ENCODE measurements at regions not wholly inside any gene's neighbourhood (a gene's known extent, or its start where the extent isn't known, plus 50 kb on each side); places are given as distances from the start of the nearest gene placed in this dataset.
"Not testable (repeated sequence)": the region's sequence is repeated elsewhere in the genome, so short reads cannot be mapped to it uniquely, and the experiment has no call there.

DNA sequence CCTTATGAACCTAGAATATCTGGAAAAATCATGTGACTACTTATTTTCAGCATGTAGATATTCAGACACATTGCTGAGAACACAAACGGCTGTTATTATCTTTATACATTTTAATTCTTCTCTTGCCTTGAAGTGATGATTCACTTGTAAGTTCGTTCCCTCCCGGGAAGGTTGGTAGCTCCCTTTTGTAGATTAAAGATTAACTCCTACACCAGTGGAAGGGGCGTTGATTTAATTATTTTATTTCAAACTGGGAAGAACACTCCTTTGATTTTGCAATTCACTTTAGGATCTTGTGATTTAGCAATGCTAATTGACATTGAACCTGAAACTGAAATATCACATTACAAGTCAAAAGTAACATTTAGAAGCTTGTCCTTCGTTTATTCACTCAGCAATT lies 103.4 kb downstream of the VCY start:
- CTCF ChIA-PET, result no interaction called here
- Mint-ChIP-seq H3K9me3 (peaks cover 6% of the 10 kb centered on the region), H3K27me3 (ENCODE audit: low read depth) (no peaks in the 10 kb centered on the region), H3K4me3 (no peak overlapping the region), H3K27ac (no peak overlapping the region), H3K4me1 (peaks cover 5% of the 10 kb centered on the region), H3K36me3 (peaks cover 47% of the 10 kb centered on the region)
- POLR2A ChIA-PET, result no interaction called here
- DNase-seq (ENCODE audit: low spot score), result no peak
- TF ChIP-seq SMAD3 (CRISPR knock-in tag; IDR thresholded peaks at IDR 0.05; ENCODE audit: borderline replicate concordance), result no peak
- TF ChIP-seq STAT6 (CRISPR knock-in tag; conservative IDR thresholded peaks at IDR 0.05; ENCODE audit: low read depth), result no peak
- TF ChIP-seq, protein P1, sequence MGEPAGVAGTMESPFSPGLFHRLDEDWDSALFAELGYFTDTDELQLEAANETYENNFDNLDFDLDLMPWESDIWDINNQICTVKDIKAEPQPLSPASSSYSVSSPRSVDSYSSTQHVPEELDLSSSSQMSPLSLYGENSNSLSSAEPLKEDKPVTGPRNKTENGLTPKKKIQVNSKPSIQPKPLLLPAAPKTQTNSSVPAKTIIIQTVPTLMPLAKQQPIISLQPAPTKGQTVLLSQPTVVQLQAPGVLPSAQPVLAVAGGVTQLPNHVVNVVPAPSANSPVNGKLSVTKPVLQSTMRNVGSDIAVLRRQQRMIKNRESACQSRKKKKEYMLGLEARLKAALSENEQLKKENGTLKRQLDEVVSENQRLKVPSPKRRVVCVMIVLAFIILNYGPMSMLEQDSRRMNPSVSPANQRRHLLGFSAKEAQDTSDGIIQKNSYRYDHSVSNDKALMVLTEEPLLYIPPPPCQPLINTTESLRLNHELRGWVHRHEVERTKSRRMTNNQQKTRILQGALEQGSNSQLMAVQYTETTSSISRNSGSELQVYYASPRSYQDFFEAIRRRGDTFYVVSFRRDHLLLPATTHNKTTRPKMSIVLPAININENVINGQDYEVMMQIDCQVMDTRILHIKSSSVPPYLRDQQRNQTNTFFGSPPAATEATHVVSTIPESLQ (CRISPR knock-in tag; IDR thresholded peaks at IDR 0.05), result no peak
- no peak for TF ChIP-seq NFATC4 (CRISPR knock-in tag; IDR thresholded peaks at IDR 0.05)
- no peak for TF ChIP-seq TCF7 (CRISPR knock-in tag; IDR thresholded peaks at IDR 0.05; ENCODE audit: low read depth)
- no peak for TF ChIP-seq RELA (CRISPR knock-in tag; IDR thresholded peaks at IDR 0.05; ENCODE audit: borderline replicate concordance)
- TF ChIP-seq NR3C1 (CRISPR knock-in tag; conservative IDR thresholded peaks at IDR 0.05; ENCODE audit: low read depth), result no peak
- TF ChIP-seq OVOL2 (CRISPR knock-in tag; IDR thresholded peaks at IDR 0.05; ENCODE audit: borderline replicate concordance), result no peak
- TF ChIP-seq E2F5 (CRISPR knock-in tag; IDR thresholded peaks at IDR 0.05), result no peak
- TF ChIP-seq ZNF425 (CRISPR knock-in tag; conservative IDR thresholded peaks at IDR 0.05), result no peak
- TF ChIP-seq FOXP1 (CRISPR knock-in tag; IDR thresholded peaks at IDR 0.05; ENCODE audit: borderline replicate concordance), result no peak
- TF ChIP-seq, protein P2, sequence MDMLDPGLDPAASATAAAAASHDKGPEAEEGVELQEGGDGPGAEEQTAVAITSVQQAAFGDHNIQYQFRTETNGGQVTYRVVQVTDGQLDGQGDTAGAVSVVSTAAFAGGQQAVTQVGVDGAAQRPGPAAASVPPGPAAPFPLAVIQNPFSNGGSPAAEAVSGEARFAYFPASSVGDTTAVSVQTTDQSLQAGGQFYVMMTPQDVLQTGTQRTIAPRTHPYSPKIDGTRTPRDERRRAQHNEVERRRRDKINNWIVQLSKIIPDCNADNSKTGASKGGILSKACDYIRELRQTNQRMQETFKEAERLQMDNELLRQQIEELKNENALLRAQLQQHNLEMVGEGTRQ (CRISPR knock-in tag; IDR thresholded peaks at IDR 0.05), result no peak
- no peak for ATAC-seq

DNA sequence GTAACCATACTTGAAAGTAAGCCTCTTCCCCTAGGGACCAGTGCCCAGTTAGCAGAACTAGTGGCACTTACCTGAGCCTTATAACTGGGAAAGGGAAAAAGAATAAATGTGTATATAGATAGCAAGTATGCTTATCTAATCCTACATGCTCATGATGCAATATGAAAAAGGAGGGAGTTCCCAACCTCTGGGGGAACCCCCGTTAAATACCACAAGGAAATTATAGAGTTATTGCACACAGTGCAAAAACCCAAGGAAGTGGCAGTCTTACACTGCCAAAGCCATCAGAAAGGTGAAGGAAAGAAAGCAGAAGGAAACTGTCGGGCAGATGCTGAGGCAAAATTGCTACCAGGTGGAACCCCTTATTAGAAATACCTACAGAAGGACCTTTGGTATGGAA lies 92.2 kb downstream of the VCY start:
- CTCF ChIA-PET; H3K27ac Mint-ChIP-seq; H3K27me3 Mint-ChIP-seq (ENCODE audit: low read depth); H3K4me3 Mint-ChIP-seq; POLR2A ChIA-PET; ATAC-seq; DNase-seq (ENCODE audit: low spot score); H3K9me3 Mint-ChIP-seq: not testable (repeated sequence)
- Mint-ChIP-seq H3K4me1 (peaks cover 23% of the 10 kb centered on the region), H3K36me3 (peaks cover 65% of the 10 kb centered on the region)

DNA sequence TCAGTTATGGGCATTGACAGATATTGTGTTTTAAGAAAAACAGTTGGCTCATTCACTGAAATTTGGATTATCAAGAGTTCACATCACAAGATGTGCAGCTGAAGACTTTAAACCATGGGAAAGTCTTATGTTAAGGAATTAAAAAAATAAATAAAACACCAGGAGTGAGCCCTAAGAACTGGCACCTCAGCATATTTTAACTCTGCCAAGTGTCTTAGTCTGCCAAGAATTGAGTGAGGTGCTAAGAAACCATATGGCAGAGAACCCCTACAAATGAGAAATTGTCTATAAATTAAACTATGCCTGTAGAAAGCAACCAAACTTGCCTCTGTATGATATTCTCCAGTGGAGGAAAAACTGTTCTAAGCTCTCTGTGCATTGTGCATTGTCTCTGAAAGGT lies 78.5 kb downstream of the VCY start:
- no peaks in the 10 kb centered on the region for H3K4me1 Mint-ChIP-seq
- H3K27me3 Mint-ChIP-seq (ENCODE audit: low read depth), result peaks cover 13% of the 10 kb centered on the region
- POLR2A ChIA-PET, result no interaction called here
- DNase-seq (ENCODE audit: low spot score) (no peak), ATAC-seq (no peak)
- CTCF ChIA-PET, result no interaction called here
- peaks cover 65% of the 10 kb centered on the region for H3K36me3 Mint-ChIP-seq
- peaks cover 48% of the 10 kb centered on the region for H3K9me3 Mint-ChIP-seq
- no peak overlapping the region for H3K27ac Mint-ChIP-seq
- TF ChIP-seq NR3C1 (CRISPR knock-in tag; conservative IDR thresholded peaks at IDR 0.05; ENCODE audit: low read depth) (no peak), ATF3 (CRISPR knock-in tag; conservative IDR thresholded peaks at IDR 0.05) (no peak), SMAD3 (CRISPR knock-in tag; IDR thresholded peaks at IDR 0.05; ENCODE audit: borderline replicate concordance) (no peak), SOX15 (CRISPR knock-in tag; IDR thresholded peaks at IDR 0.05) (no peak), TEAD4 (CRISPR knock-in tag; IDR thresholded peaks at IDR 0.05) (no peak)
- no peak overlapping the region for H3K4me3 Mint-ChIP-seq

- H3K9me3 Mint-ChIP-seq; H3K27ac Mint-ChIP-seq; H3K4me1 Mint-ChIP-seq; ATAC-seq; DNase-seq (ENCODE audit: low spot score); H3K36me3 Mint-ChIP-seq; POLR2A ChIA-PET; H3K4me3 Mint-ChIP-seq; H3K27me3 Mint-ChIP-seq (ENCODE audit: low read depth); CTCF ChIA-PET: not testable (repeated sequence)
Observed at GRCh38 chrY:13930436-13930835, 55.8 kb downstream of the VCY start.

Measured in WTC11 (cell line).